ENCODE measurements at regions not wholly inside any gene's neighbourhood (a gene's known extent, or its start where the extent isn't known, plus 50 kb on each side); places are given as distances from the start of the nearest gene placed in this dataset.
"Not testable (repeated sequence)": the region's sequence is repeated elsewhere in the genome, so short reads cannot be mapped to it uniquely, and the experiment has no call there.

- H3K9me3 Mint-ChIP-seq (ENCODE audit: low read depth); H3K36me3 Mint-ChIP-seq (ENCODE audit: low read depth); H3K27ac Mint-ChIP-seq (ENCODE audit: unreplicated experiment); H3K4me1 Mint-ChIP-seq (ENCODE audit: low read depth); DNase-seq (ENCODE audit: low spot score); H3K27me3 Mint-ChIP-seq (ENCODE audit: low read depth); H3K4me3 Mint-ChIP-seq (ENCODE audit: unreplicated experiment): not testable (repeated sequence)
Observed at GRCh38 chr1:146283527-146283880, 54.7 kb upstream of the NOTCH2NLA start.

GRCh38 chr1:146282807-146283526 lies 54.1 kb upstream of the NOTCH2NLA start:
- not testable (repeated sequence) for H3K36me3 Mint-ChIP-seq (ENCODE audit: low read depth); DNase-seq (ENCODE audit: low spot score); H3K9me3 Mint-ChIP-seq (ENCODE audit: low read depth); H3K27ac Mint-ChIP-seq (ENCODE audit: unreplicated experiment); H3K27me3 Mint-ChIP-seq (ENCODE audit: low read depth); H3K4me3 Mint-ChIP-seq (ENCODE audit: unreplicated experiment); H3K4me1 Mint-ChIP-seq (ENCODE audit: low read depth)

- not testable (repeated sequence) for H3K27ac Mint-ChIP-seq (ENCODE audit: unreplicated experiment); H3K36me3 Mint-ChIP-seq (ENCODE audit: low read depth); H3K9me3 Mint-ChIP-seq (ENCODE audit: low read depth); H3K4me3 Mint-ChIP-seq (ENCODE audit: unreplicated experiment); H3K4me1 Mint-ChIP-seq (ENCODE audit: low read depth); DNase-seq (ENCODE audit: low spot score); H3K27me3 Mint-ChIP-seq (ENCODE audit: low read depth)
Observed at GRCh38 chr1:146281522-146281921, 52.7 kb upstream of the NOTCH2NLA start.

- not testable (repeated sequence) for DNase-seq (ENCODE audit: low spot score); H3K36me3 Mint-ChIP-seq (ENCODE audit: low read depth); H3K27me3 Mint-ChIP-seq (ENCODE audit: low read depth); H3K4me1 Mint-ChIP-seq (ENCODE audit: low read depth); H3K4me3 Mint-ChIP-seq (ENCODE audit: unreplicated experiment); H3K9me3 Mint-ChIP-seq (ENCODE audit: low read depth); H3K27ac Mint-ChIP-seq (ENCODE audit: unreplicated experiment)
Observed at GRCh38 chr1:146278758-146279157, 49.9 kb upstream of the NOTCH2NLA start.
